ENCODE measurements at regions not wholly inside any gene's neighbourhood (a gene's known extent, or its start where the extent isn't known, plus 50 kb on each side); places are given as distances from the start of the nearest gene placed in this dataset.

DNA sequence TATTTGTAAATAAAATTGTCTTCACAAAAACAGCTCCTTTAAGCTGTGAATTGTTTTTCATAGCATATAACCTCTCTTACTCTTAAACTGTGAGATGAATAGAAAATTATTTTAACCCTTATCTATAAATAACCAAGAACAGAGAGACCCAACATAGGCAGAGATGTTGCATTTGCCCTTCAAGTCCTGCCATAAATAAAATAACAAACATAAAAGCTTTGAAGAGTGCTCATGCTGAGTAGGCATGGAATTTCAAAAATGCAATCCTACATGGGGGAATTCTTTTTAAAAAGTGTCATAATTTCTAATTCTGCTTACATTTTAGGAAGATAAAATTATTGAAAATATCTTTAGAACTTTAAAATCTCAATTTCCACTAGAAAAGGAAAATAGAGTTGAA, 124.1 kb upstream of the FERD3L start:
- Histone ChIP-seq H3K27me3 (no peaks in the 10 kb centered on the region), H3K4me1 (replicated peaks in 1 of 2) (no peaks in the 10 kb centered on the region), H3K4me3 (no peak overlapping the region), H3K36me3 (replicated peaks in 1 of 2) (no peaks in the 10 kb centered on the region), H3K27ac (no peak overlapping the region), H3K9me3 (replicated peaks in 1 of 3) (no peaks in the 10 kb centered on the region)
- no peak for DNase-seq
- no peak for TF ChIP-seq POLR2A (IDR thresholded peaks at IDR 0.05)
- TF ChIP-seq, protein P1, sequence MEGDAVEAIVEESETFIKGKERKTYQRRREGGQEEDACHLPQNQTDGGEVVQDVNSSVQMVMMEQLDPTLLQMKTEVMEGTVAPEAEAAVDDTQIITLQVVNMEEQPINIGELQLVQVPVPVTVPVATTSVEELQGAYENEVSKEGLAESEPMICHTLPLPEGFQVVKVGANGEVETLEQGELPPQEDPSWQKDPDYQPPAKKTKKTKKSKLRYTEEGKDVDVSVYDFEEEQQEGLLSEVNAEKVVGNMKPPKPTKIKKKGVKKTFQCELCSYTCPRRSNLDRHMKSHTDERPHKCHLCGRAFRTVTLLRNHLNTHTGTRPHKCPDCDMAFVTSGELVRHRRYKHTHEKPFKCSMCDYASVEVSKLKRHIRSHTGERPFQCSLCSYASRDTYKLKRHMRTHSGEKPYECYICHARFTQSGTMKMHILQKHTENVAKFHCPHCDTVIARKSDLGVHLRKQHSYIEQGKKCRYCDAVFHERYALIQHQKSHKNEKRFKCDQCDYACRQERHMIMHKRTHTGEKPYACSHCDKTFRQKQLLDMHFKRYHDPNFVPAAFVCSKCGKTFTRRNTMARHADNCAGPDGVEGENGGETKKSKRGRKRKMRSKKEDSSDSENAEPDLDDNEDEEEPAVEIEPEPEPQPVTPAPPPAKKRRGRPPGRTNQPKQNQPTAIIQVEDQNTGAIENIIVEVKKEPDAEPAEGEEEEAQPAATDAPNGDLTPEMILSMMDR (IDR thresholded peaks at IDR 0.05), result no peak
- intact Hi-C loops (cut with DNase I), result no loop called here

GRCh38 chr7:19268737-19269136, 123.5 kb upstream of the FERD3L start:
- Histone ChIP-seq H3K36me3 (replicated peaks in 1 of 2) (no peaks in the 10 kb centered on the region), H3K4me1 (replicated peaks in 1 of 2) (no peaks in the 10 kb centered on the region), H3K4me3 (no peak overlapping the region), H3K27ac (no peak overlapping the region), H3K27me3 (no peaks in the 10 kb centered on the region), H3K9me3 (replicated peaks in 1 of 3) (no peaks in the 10 kb centered on the region)
- intact Hi-C loops (cut with DNase I), result no loop called here
- DNase-seq, result no peak
- 72 to 84% (median 74%) methylated on average over 2 of the region's 2 CpGs for WGBS, 4 donors
- TF ChIP-seq, protein P1 (IDR thresholded peaks at IDR 0.05), result no peak
- TF ChIP-seq POLR2A (IDR thresholded peaks at IDR 0.05), result no peak

GRCh38 chr7:19262826-19263225, 117.6 kb upstream of the FERD3L start:
- no peak overlapping the region for H3K27ac ChIP-seq
- no peaks in the 10 kb centered on the region for H3K36me3 ChIP-seq (replicated peaks in 1 of 2)
- no peak for TF ChIP-seq POLR2A (IDR thresholded peaks at IDR 0.05)
- TF ChIP-seq, protein P1 (IDR thresholded peaks at IDR 0.05), result peak in 2 of 6 experiments; percentile 12 to 16
- WGBS, 4 donors, result 67 to 81% (median 78%) methylated on average over 2 of the region's 2 CpGs
- no peak overlapping the region for H3K4me3 ChIP-seq
- no peaks in the 10 kb centered on the region for H3K4me1 ChIP-seq (replicated peaks in 1 of 2)
- DNase-seq, result no peak
- no peaks in the 10 kb centered on the region for H3K27me3 ChIP-seq
- H3K9me3 ChIP-seq (replicated peaks in 1 of 3), result no peaks in the 10 kb centered on the region
- intact Hi-C loops (cut with DNase I), result no loop called here

DNA sequence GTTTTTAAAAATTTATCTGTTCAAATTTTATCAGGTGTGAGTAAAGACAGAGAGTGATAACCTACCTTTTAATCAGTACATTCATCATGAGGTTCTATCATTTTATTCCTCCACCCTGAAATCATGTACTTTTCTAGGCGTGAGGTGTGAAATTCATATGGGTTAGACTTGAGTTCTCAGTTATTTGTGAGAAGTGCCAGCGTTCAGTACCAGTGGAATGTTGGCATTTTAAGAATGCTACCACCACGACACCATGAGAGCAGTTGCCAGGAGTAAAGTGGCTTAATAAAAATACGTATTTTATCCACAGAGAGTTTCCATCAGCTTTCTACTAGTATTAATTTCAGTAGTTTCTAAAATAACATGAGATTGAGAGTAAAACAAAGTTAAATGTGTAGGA, 104.1 kb upstream of the FERD3L start:
- 82 to 90% (median 85%) methylated on average over 4 of the region's 4 CpGs for WGBS, 4 donors
- Histone ChIP-seq H3K36me3 (replicated peaks in 1 of 2) (no peaks in the 10 kb centered on the region), H3K4me3 (no peak overlapping the region), H3K27me3 (no peaks in the 10 kb centered on the region), H3K9me3 (replicated peaks in 1 of 3) (no peaks in the 10 kb centered on the region), H3K27ac (no peak overlapping the region), H3K4me1 (replicated peaks in 1 of 2) (no peaks in the 10 kb centered on the region)
- no peak for DNase-seq
- intact Hi-C loops (cut with DNase I), result no loop called here
- TF ChIP-seq, protein P1 (IDR thresholded peaks at IDR 0.05), result no peak
- TF ChIP-seq POLR2A (IDR thresholded peaks at IDR 0.05), result no peak
